ES-I3 (cell line): ENCODE measurements at regions not wholly inside any gene's neighbourhood (a gene's known extent, or its start where the extent isn't known, plus 50 kb on each side); places are given as distances from the start of the nearest gene placed in this dataset.

ENCODE experiments used
- H3K36me3 ChIP-seq: 2 replicates; pipeline ENCODE4 v1.6.1; 2013; ENCODE audit warnings: mild to moderate bottlenecking, low read length, control low read depth, moderate library complexity; ENCODE audit not compliant: insufficient read depth
- H3K4me1 ChIP-seq: 2 replicates; pipeline ENCODE4 v1.6.1; 2013; ENCODE audit warnings: mild to moderate bottlenecking, control low read depth, low read length; ENCODE audit not compliant: insufficient read depth
- H3K9ac ChIP-seq: 2 replicates; pipeline ENCODE4 v1.6.1; 2013; ENCODE audit warnings: low read depth, mild to moderate bottlenecking, low read length, moderate library complexity
- H3K9me3 ChIP-seq: 2 replicates; pipeline ENCODE4 v1.6.1; 2013; ENCODE audit warnings: mild to moderate bottlenecking, low read length, moderate library complexity; ENCODE audit not compliant: control insufficient read depth, insufficient read depth

DNA sequence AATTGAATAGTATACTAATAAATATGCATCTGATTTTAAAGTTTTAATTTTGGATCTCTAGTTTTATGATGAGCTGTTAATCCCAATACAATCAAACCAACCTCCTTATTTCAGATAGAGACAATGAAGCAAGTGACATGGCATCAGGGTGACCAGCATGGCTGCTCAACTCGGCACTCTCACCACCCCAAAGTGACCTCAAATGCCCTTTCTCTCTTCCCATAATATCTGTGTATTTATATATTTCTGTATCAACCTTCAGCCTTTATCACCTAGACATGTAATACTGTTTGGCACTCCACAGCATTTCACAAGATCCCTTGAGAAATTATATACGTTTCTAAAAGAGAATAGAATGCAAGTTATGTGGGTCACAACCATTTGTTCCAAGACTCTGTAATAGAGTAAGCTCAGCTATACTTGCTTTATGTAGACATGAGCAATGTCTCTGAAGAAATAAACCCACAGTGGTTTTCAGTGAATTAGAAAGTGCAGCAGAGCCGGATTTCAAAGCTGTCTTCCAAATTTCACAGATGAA lies 1623.2 kb upstream of the PABPC4L start:
- H3K9me3 ChIP-seq, result no peaks in the 10 kb centered on the region
- no peak overlapping the region for H3K9ac ChIP-seq
- H3K36me3 ChIP-seq, result no peaks in the 10 kb centered on the region
- no peaks in the 10 kb centered on the region for H3K4me1 ChIP-seq

DNA sequence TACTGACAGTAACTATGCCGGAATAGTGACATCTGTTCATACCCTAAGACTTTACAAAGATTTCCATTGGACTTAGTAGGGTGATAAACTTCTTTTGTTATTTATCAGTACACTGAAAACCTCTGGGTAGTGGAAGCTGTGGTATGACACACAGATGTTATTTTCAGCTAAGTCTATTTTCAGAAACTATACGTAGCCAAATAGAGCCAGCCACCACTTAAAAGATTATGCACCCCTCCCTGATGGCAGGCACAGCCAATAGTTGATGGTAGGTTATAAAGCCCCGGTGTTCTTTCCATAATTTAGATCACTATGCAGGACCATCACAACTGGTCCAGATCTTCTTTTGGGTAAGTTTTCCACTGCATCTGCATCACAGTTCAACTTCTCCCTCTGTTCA lies 1603.2 kb upstream of the PABPC4L start:
- H3K4me1 ChIP-seq, result no peaks in the 10 kb centered on the region

GRCh38 chr4:135777361-135777760 lies 1575.8 kb upstream of the PABPC4L start:
- Histone ChIP-seq H3K36me3 (no peaks in the 10 kb centered on the region), H3K4me1 (no peaks in the 10 kb centered on the region), H3K9me3 (no peaks in the 10 kb centered on the region), H3K9ac (no peak overlapping the region)

More for the DNA sequence above, 1603.2 kb upstream of the PABPC4L start:
- no peak overlapping the region for H3K9ac ChIP-seq
- H3K36me3 ChIP-seq, result no peaks in the 10 kb centered on the region
- H3K9me3 ChIP-seq, result no peaks in the 10 kb centered on the region

DNA sequence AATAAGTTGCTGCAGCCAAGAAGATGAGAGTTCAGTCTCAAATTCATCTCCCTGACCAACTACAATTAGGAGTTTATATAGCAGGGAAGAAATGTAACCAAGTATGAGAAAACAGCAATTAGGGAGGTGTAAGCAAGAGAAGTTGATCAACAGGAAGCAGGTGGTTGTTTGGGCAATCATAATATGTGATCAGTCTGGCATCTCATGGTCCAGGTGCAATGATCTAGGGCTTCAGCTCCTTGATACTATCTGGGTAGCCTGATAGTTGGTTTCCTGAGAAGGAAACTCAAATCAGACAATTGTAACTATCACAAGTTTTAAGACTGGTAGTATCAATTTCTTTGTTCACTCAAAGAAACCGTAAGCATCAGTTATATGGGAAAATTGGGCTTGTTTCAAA lies 1574.3 kb upstream of the PABPC4L start:
- Histone ChIP-seq H3K36me3 (no peaks in the 10 kb centered on the region), H3K9me3 (no peaks in the 10 kb centered on the region), H3K9ac (no peak overlapping the region), H3K4me1 (no peaks in the 10 kb centered on the region)

- H3K9ac ChIP-seq, result no peak overlapping the region
- H3K36me3 ChIP-seq, result no peaks in the 10 kb centered on the region
- H3K4me1 ChIP-seq, result no peaks in the 10 kb centered on the region
- no peaks in the 10 kb centered on the region for H3K9me3 ChIP-seq
These were observed 1568.9 kb upstream of the PABPC4L start for GRCh38 chr4:135770505-135770904.

DNA sequence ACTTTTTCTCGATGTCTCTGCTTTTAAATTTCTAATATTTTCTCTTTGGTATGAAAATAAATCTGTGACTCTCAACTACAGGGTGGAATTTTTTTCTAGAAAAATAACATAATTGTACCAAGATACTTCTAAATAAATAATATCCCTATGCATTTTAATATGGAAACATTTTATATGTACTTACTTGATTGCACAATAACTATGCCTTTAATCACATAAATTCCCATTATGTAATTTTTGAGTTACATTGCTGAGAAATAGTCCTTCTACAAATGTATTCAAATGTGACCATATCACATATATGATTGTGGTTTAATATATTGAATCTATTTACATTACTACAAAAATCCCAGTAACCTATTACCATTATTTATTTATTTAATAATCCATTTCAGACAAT lies 1543.3 kb upstream of the PABPC4L start:
- H3K9ac ChIP-seq, result no peak overlapping the region
- no peaks in the 10 kb centered on the region for H3K4me1 ChIP-seq
- H3K36me3 ChIP-seq, result no peaks in the 10 kb centered on the region
- H3K9me3 ChIP-seq, result no peaks in the 10 kb centered on the region

DNA sequence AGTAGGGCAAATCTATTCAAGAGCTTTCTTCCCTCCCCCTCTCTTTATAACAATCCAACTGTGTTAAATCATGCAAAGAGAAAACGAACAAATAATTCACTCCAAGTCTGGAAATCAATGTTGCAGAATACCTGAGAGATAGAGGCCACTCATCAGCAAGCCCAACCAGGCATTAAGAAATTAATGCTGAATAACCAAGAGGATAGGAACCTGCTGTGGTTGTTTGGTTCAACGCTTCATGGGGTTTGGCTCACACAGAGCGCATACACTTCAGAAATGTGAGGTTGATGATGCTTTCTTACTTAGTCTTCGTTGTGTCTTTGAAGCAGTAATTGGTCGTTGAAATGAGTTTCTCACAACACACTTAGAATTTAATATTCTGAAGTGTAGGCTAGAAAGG lies 1540.0 kb upstream of the PABPC4L start:
- H3K9ac ChIP-seq, result no peak overlapping the region
- H3K9me3 ChIP-seq, result no peaks in the 10 kb centered on the region
- no peaks in the 10 kb centered on the region for H3K4me1 ChIP-seq
- no peaks in the 10 kb centered on the region for H3K36me3 ChIP-seq

DNA sequence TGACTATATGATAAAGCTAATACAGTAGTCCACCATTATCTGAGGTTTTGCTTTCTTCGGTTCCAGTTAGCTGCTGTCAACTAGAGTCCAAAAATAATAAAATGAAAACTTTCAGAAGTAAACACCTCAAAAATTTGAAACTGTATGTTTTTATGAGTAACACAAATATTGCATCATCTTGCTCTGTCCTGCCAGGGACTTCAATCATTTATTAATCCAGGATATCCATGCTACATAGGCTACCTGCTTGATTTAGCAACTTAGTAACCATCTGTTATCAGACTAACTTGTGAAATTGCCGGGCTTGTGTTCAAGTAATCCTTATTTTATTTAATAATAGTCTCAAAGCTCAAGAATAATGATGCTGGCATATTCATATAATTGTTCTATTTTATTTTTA lies 1537.8 kb upstream of the PABPC4L start:
- H3K9me3 ChIP-seq, result no peaks in the 10 kb centered on the region
- H3K4me1 ChIP-seq, result no peaks in the 10 kb centered on the region
- no peaks in the 10 kb centered on the region for H3K36me3 ChIP-seq
- no peak overlapping the region for H3K9ac ChIP-seq

DNA sequence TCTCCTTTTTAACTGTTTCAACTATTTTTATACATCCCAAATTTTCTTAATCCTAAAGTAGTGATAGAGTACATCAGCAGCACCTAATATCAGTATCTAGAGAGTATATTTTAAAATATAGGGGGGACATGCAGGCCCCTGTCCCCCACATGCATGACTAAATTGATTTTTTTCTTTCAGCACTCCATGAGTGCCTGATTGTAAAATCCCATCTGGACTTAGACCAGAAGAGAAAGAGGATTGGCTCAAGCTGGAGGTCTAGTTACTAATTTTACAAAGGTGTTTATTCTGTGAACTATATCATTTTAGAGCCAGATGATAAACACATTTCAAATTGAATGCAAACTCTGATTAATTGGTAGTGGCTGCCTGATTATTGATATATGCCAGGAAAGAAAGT lies 1533.9 kb upstream of the PABPC4L start:
- no peak overlapping the region for H3K9ac ChIP-seq
- H3K9me3 ChIP-seq, result no peaks in the 10 kb centered on the region; the same call in 1 of the 2 replicates
- H3K4me1 ChIP-seq, result no peaks in the 10 kb centered on the region
- H3K36me3 ChIP-seq, result no peaks in the 10 kb centered on the region

GRCh38 chr4:135732448-135732847 lies 1530.9 kb upstream of the PABPC4L start:
- Histone ChIP-seq H3K9me3 (no peaks in the 10 kb centered on the region; the same call in 1 of the 2 replicates), H3K4me1 (no peaks in the 10 kb centered on the region), H3K9ac (no peak overlapping the region), H3K36me3 (no peaks in the 10 kb centered on the region)

GRCh38 chr4:135731682-135732081 lies 1530.1 kb upstream of the PABPC4L start:
- no peaks in the 10 kb centered on the region for H3K36me3 ChIP-seq
- H3K9me3 ChIP-seq, result no peaks in the 10 kb centered on the region; the same call in 1 of the 2 replicates

GRCh38 chr4:135724421-135724820 lies 1522.8 kb upstream of the PABPC4L start:
- H3K9me3 ChIP-seq, result no peaks in the 10 kb centered on the region
- no peak overlapping the region for H3K9ac ChIP-seq
- no peaks in the 10 kb centered on the region for H3K4me1 ChIP-seq
- H3K36me3 ChIP-seq, result no peaks in the 10 kb centered on the region

More at GRCh38 chr4:135731682-135732081, 1530.1 kb upstream of the PABPC4L start:
- Histone ChIP-seq H3K4me1 (no peaks in the 10 kb centered on the region), H3K9ac (no peak overlapping the region)

GRCh38 chr4:135718019-135718418 lies 1516.4 kb upstream of the PABPC4L start:
- no peaks in the 10 kb centered on the region for H3K9me3 ChIP-seq
- H3K4me1 ChIP-seq, result no peaks in the 10 kb centered on the region
- H3K9ac ChIP-seq, result no peak overlapping the region
- no peaks in the 10 kb centered on the region for H3K36me3 ChIP-seq

DNA sequence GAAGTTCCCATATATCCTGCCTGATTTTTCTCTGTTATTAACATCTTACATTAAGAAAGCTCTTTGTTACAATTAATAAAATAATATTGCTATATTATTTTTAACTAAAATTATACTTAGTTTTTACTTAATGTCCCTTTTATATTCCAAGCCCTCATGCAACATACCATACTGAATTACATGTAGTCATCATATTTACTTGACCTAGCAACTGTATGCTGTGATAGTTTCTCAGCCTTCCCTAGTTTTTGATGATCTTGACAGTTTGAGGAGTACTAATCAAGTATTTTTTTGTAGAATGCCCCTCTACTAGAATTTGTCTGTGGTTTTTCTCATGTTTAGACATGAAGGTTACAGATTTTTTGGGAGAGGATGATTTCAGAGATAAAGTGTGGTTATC lies 1503.8 kb upstream of the PABPC4L start:
- Histone ChIP-seq H3K36me3 (no peaks in the 10 kb centered on the region), H3K4me1 (no peaks in the 10 kb centered on the region)

GRCh38 chr4:135694066-135694465 lies 1492.5 kb upstream of the PABPC4L start:
- Histone ChIP-seq H3K9me3 (no peaks in the 10 kb centered on the region), H3K9ac (no peak overlapping the region), H3K4me1 (no peaks in the 10 kb centered on the region), H3K36me3 (no peaks in the 10 kb centered on the region)

More for the DNA sequence above, 1503.8 kb upstream of the PABPC4L start:
- no peaks in the 10 kb centered on the region for H3K9me3 ChIP-seq
- H3K9ac ChIP-seq, result no peak overlapping the region

DNA sequence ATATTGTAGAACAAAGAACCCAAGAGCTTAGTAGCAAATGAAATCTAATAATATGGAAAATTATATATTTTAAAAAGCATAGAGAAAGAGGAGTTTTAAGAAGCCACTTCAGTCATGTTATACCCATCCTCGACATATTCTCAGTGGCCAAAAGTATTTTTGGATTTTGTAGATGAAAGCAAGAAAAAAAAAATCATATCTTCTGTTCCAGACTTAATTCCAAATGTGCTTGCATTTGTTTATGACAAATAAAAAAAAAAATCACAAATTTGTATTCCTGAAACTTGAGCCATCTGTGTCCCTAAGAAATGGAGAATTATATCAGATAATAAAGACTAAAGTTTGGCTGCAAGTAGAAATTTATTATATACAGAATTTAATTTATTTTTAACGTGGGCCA lies 1482.4 kb upstream of the PABPC4L start:
- H3K36me3 ChIP-seq, result no peaks in the 10 kb centered on the region
- H3K4me1 ChIP-seq, result no peaks in the 10 kb centered on the region
- no peak overlapping the region for H3K9ac ChIP-seq
- no peaks in the 10 kb centered on the region for H3K9me3 ChIP-seq
